Prostate gland (tissue), 2 donors: ENCODE measurements at regions not wholly inside any gene's neighbourhood (a gene's known extent, or its start where the extent isn't known, plus 50 kb on each side); places are given as distances from the start of the nearest gene placed in this dataset.

Experiments used
- POLR2A ChIP-seq: fragments of 450-650 bp; IDR thresholded peaks from one replicate; pipeline ENCODE4 v1.6.1; 2016; ENCODE audit warnings: antibody characterized with exemption, mild to moderate bottlenecking
- TF ChIP-seq, protein P1 (sequence below), 4 experiments: fragments of 200-600 bp in 2 of 4; fragments of 450-650 bp in 2 of 4; sonication (generic) in 2 of 4; IDR thresholded peaks; 1 replicate in 3 of 4; 2 replicates in 1 of 4; pipeline ENCODE4 v1.5.1; 2016 to 2019; ENCODE audit warnings: antibody characterized with exemption in 4 of 4, mild to moderate bottlenecking in 2 of 4, moderate library complexity in 2 of 4

- TF ChIP-seq, protein P1, sequence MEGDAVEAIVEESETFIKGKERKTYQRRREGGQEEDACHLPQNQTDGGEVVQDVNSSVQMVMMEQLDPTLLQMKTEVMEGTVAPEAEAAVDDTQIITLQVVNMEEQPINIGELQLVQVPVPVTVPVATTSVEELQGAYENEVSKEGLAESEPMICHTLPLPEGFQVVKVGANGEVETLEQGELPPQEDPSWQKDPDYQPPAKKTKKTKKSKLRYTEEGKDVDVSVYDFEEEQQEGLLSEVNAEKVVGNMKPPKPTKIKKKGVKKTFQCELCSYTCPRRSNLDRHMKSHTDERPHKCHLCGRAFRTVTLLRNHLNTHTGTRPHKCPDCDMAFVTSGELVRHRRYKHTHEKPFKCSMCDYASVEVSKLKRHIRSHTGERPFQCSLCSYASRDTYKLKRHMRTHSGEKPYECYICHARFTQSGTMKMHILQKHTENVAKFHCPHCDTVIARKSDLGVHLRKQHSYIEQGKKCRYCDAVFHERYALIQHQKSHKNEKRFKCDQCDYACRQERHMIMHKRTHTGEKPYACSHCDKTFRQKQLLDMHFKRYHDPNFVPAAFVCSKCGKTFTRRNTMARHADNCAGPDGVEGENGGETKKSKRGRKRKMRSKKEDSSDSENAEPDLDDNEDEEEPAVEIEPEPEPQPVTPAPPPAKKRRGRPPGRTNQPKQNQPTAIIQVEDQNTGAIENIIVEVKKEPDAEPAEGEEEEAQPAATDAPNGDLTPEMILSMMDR (IDR thresholded peaks at IDR 0.05): no peak
- TF ChIP-seq POLR2A: no peak
Observed at GRCh38 chr14:86364634-86365033, 834.7 kb downstream of the FLRT2 start.
